Fibroblast of lung (primary cell): ENCODE measurements at regions not wholly inside any gene's neighbourhood (a gene's known extent, or its start where the extent isn't known, plus 50 kb on each side); places are given as distances from the start of the nearest gene placed in this dataset.

Experiments
- DNase-seq, 2 donors: peaks; one replicate each; pipeline versions ENCODE4 v3.0.0 to v3.0.0-alpha.2; 2010; ENCODE audit warnings: low read depth in 2 of 2
- H2AFZ ChIP-seq: 2 replicates; pipeline ENCODE4 v1.5.1; 2012; ENCODE audit warnings: low read length, control low read depth, inconsistent platforms
- H3K27ac ChIP-seq: 2 replicates; pipeline ENCODE4 v1.5.1; 2011; ENCODE audit warnings: low read length, control low read depth; ENCODE audit not compliant: insufficient read depth
- H3K27me3 ChIP-seq: 2 replicates; pipeline ENCODE4 v1.5.1; 2011; ENCODE audit warnings: mild to moderate bottlenecking, low read length; ENCODE audit not compliant: control insufficient read depth, insufficient read depth
- H3K36me3 ChIP-seq: 2 replicates; pipeline ENCODE4 v1.5.1; 2011; ENCODE audit warnings: low read length; ENCODE audit not compliant: control insufficient read depth, insufficient read depth
- H3K4me1 ChIP-seq: 2 replicates; pipeline ENCODE4 v1.5.1; 2011; ENCODE audit warnings: low read length; ENCODE audit not compliant: control insufficient read depth, insufficient read depth; ENCODE audit errors: extremely low read depth
- H3K4me2 ChIP-seq: 2 replicates; pipeline ENCODE4 v1.5.1; 2011; ENCODE audit warnings: low read length, control low read depth; ENCODE audit not compliant: insufficient read depth; ENCODE audit errors: extremely low read depth
- H3K4me3 ChIP-seq, 4 experiments: fragments of 200-600 bp in 1 of 4; sonication (generic) in 1 of 4; replicated peaks in 1 of 4; 2 replicates each; pipeline ENCODE4 v1.5.1; 2011 to 2016; ENCODE audit warnings: low read length in 4 of 4, low read depth in 3 of 4, mild to moderate bottlenecking in 3 of 4, control low read depth in 2 of 4, inconsistent platforms in 1 of 4, mixed read lengths in 1 of 4; ENCODE audit not compliant: insufficient read depth in 1 of 4; ENCODE audit errors: control extremely low read depth in 1 of 4
- H3K79me2 ChIP-seq: 2 replicates; pipeline ENCODE4 v1.5.1; 2012; ENCODE audit warnings: mild to moderate bottlenecking, low read length, inconsistent platforms; ENCODE audit not compliant: control insufficient read depth, insufficient read depth
- H3K9ac ChIP-seq: 2 replicates; pipeline ENCODE4 v1.5.1; 2011; ENCODE audit warnings: mild to moderate bottlenecking, low read length, control low read depth; ENCODE audit not compliant: insufficient read depth
- H3K9me3 ChIP-seq: 2 replicates; pipeline ENCODE4 v1.5.1; 2012; ENCODE audit warnings: low read depth, low read length; ENCODE audit not compliant: control insufficient read depth, insufficient read depth
- H4K20me1 ChIP-seq: 2 replicates; pipeline ENCODE4 v1.5.1; 2011; ENCODE audit warnings: low read length; ENCODE audit not compliant: control insufficient read depth, insufficient read depth; ENCODE audit errors: extremely low read depth
- CTCF ChIP-seq, 2 donors: IDR thresholded peaks in 1 of 2; conservative IDR thresholded peaks in 1 of 2; 1 replicate in 1 of 2; 2 replicates in 1 of 2; pipeline ENCODE4 v1.5.1; 2011 to 2012; ENCODE audit warnings: low read length in 2 of 2, control low read depth in 1 of 2, inconsistent platforms in 1 of 2, low read depth in 1 of 2, mild to moderate bottlenecking in 1 of 2
- EZH2 ChIP-seq: IDR thresholded peaks from 2 replicates; pipeline ENCODE4 v1.5.1; 2012; ENCODE audit warnings: low read length, control low read depth, mild to moderate bottlenecking; ENCODE audit errors: missing control alignments

GRCh38 chr12:24173067-24173466, 223.6 kb upstream of the SOX5 start:
- peaks cover 2% of the 10 kb centered on the region for H3K4me1 ChIP-seq
- H3K9ac ChIP-seq = no peak overlapping the region
- H3K27me3 ChIP-seq = no peaks in the 10 kb centered on the region
- no peak overlapping the region for H2AFZ ChIP-seq
- H3K36me3 ChIP-seq = no peaks in the 10 kb centered on the region
- H3K4me2 ChIP-seq = no peak overlapping the region
- H4K20me1 ChIP-seq = no peaks in the 10 kb centered on the region
- H3K79me2 ChIP-seq = no peaks in the 10 kb centered on the region
- H3K27ac ChIP-seq = no peak overlapping the region
- H3K9me3 ChIP-seq = no peaks in the 10 kb centered on the region
- no peak overlapping the region for H3K4me3 ChIP-seq
- no peak for TF ChIP-seq CTCF (conservative IDR thresholded peaks at IDR 0.05 in 1 of 2, IDR thresholded peaks at IDR 0.05 in 1 of 2; ENCODE audit: low read depth in 1 of 2, low read length in 2 of 2)
- no peak for TF ChIP-seq EZH2
- DNase-seq = no peak

GRCh38 chr12:24172773-24173066, 223.2 kb upstream of the SOX5 start:
- no peaks in the 10 kb centered on the region for H3K9me3 ChIP-seq
- no peak overlapping the region for H3K4me2 ChIP-seq
- H3K4me3 ChIP-seq = no peak overlapping the region
- no peaks in the 10 kb centered on the region for H3K79me2 ChIP-seq
- no peak overlapping the region for H3K9ac ChIP-seq
- H3K27ac ChIP-seq = no peak overlapping the region
- no peaks in the 10 kb centered on the region for H3K36me3 ChIP-seq
- no peaks in the 10 kb centered on the region for H3K27me3 ChIP-seq
- no peak for TF ChIP-seq EZH2
- DNase-seq = no peak
- H3K4me1 ChIP-seq = peaks cover 2% of the 10 kb centered on the region
- H2AFZ ChIP-seq = no peak overlapping the region
- no peaks in the 10 kb centered on the region for H4K20me1 ChIP-seq

- no peaks in the 10 kb centered on the region for H3K27me3 ChIP-seq
- H3K9me3 ChIP-seq = no peaks in the 10 kb centered on the region
- no peak overlapping the region for H2AFZ ChIP-seq
- H3K4me2 ChIP-seq = no peak overlapping the region
- H3K27ac ChIP-seq = no peak overlapping the region
- no peak overlapping the region for H3K9ac ChIP-seq
- H3K36me3 ChIP-seq = no peaks in the 10 kb centered on the region
- no peaks in the 10 kb centered on the region for H3K79me2 ChIP-seq
- no peaks in the 10 kb centered on the region for H4K20me1 ChIP-seq
- no peak for DNase-seq
- no peak overlapping the region for H3K4me3 ChIP-seq
- peaks cover 2% of the 10 kb centered on the region for H3K4me1 ChIP-seq
- no peak for TF ChIP-seq EZH2
- no peak for TF ChIP-seq CTCF (conservative IDR thresholded peaks at IDR 0.05 in 1 of 2, IDR thresholded peaks at IDR 0.05 in 1 of 2; ENCODE audit: low read depth in 1 of 2, low read length in 2 of 2)
Observed at GRCh38 chr12:24172031-24172772, 222.7 kb upstream of the SOX5 start.
